Osteoblast (primary cell): ENCODE measurements at regions not wholly inside any gene's neighbourhood (a gene's known extent, or its start where the extent isn't known, plus 50 kb on each side); places are given as distances from the start of the nearest gene placed in this dataset.
"Not testable (repeated sequence)": the region's sequence is repeated elsewhere in the genome, so short reads cannot be mapped to it uniquely, and the experiment has no call there.

Experiments used
- DNase-seq: peaks from one replicate; pipeline ENCODE4 v3.0.0; 2011; ENCODE audit warnings: low spot score, mixed read lengths; ENCODE audit not compliant: insufficient read length; ENCODE audit errors: missing footprints
- H2AFZ ChIP-seq: 2 replicates; pipeline ENCODE4 v1.6.0; 2011; ENCODE audit warnings: mild to moderate bottlenecking, low read length
- H3K27ac ChIP-seq: 2 replicates; pipeline ENCODE4 v1.5.1; 2011; ENCODE audit warnings: mild to moderate bottlenecking, low read depth, low read length, moderate library complexity
- H3K27me3 ChIP-seq: 2 replicates; pipeline ENCODE4 v1.6.0; 2012; ENCODE audit warnings: mild to moderate bottlenecking, control low read depth, inconsistent platforms, low read length, moderate library complexity; ENCODE audit not compliant: insufficient read depth
- H3K36me3 ChIP-seq: 2 replicates; pipeline ENCODE4 v1.5.1; 2011; ENCODE audit warnings: mild to moderate bottlenecking, low read length, control low read depth, moderate library complexity; ENCODE audit not compliant: insufficient read depth
- H3K4me1 ChIP-seq: 2 replicates; pipeline ENCODE4 v1.5.1; 2011; ENCODE audit warnings: mild to moderate bottlenecking, low read length, control low read depth, moderate library complexity; ENCODE audit not compliant: insufficient read depth
- H3K4me2 ChIP-seq: 2 replicates; pipeline ENCODE4 v1.6.0; 2011; ENCODE audit warnings: mild to moderate bottlenecking, low read length; ENCODE audit not compliant: insufficient read depth
- H3K4me3 ChIP-seq: fragments of 200-600 bp; sonication (generic); 3 replicates; pipeline ENCODE4 v1.5.1; 2012; ENCODE audit warnings: mild to moderate bottlenecking, low read length, inconsistent platforms; ENCODE audit not compliant: insufficient read depth
- H3K79me2 ChIP-seq: 2 replicates; pipeline ENCODE4 v1.6.0; 2012; ENCODE audit warnings: mild to moderate bottlenecking, low read length, control low read depth, inconsistent platforms; ENCODE audit not compliant: insufficient read depth
- H3K9me3 ChIP-seq: 2 replicates; pipeline ENCODE4 v1.5.1; 2011; ENCODE audit warnings: low read depth, low read length, control low read depth
- H4K20me1 ChIP-seq: 2 replicates; pipeline ENCODE4 v1.6.0; 2012; ENCODE audit warnings: mild to moderate bottlenecking, low read length, control low read depth; ENCODE audit not compliant: insufficient read depth
- CTCF ChIP-seq: IDR thresholded peaks from 2 replicates; pipeline ENCODE4 v1.5.1; 2011; ENCODE audit warnings: mild to moderate bottlenecking, low read depth, low read length, moderate library complexity; ENCODE audit errors: extremely low read depth

DNA sequence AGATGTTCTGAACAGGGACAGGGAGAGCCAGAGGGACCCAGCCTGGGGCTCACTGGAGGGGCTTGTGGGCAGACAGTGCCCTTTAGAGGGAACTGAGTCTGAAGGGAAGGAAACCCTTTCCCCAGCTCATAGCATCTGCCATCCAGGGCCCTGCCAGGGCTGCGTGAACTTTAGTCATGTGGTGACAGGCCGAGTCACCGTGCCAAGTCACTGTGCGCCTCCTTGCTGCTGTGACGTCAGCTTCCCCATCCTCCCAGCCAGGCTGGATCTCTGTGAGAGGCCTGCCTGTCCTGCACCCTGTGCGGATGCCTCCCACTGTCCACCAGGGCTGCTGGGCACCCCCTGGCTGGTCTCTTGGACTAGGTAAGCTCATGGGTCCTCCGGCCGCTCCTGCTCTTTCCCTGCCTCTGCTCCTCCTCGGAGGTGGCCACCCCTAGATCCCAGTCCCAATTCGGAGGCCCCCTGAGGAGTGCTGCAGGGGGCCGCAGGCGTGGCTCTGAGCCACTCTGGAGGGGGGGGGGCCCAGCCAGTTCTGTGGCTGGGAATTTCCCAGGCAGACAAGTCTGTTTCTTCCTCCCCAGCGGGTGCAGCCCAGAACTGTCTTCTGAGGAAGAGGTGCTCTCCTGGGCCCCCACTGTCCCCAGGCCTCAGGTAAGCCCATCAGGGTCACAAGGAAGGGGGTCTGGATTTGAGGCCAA lies 3080.9 kb downstream of the RPIA start:
- H3K9me3 ChIP-seq, H3K27ac ChIP-seq, H3K4me2 ChIP-seq, H4K20me1 ChIP-seq, H2AFZ ChIP-seq, H3K4me3 ChIP-seq, H3K79me2 ChIP-seq, H3K36me3 ChIP-seq, H3K27me3 ChIP-seq, H3K4me1 ChIP-seq: not testable (repeated sequence)
- DNase-seq = peak; percentile 64

DNA sequence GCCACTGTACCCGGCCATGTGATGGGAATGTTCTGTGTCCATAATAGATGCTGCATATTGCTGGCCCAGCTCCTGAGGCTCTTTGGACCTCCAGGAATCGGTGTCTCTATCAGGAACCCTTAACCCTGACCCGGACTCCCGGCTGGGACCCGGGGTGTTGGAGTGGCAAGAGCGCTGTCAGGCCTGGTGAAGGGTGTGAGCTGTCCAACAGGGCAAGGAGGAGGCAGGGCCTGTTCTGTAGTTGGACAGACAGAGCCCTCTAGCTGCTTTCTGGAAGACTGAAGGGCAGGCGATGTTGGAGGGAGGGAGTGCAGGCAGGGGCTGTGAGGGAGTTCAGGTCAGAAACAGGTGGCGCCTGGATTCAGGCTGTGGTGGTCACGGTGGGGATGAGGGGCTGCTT lies 3082.3 kb downstream of the RPIA start:
- H3K79me2 ChIP-seq, H4K20me1 ChIP-seq, H3K27ac ChIP-seq, H3K9me3 ChIP-seq, H2AFZ ChIP-seq, H3K4me2 ChIP-seq, H3K4me3 ChIP-seq, H3K27me3 ChIP-seq, H3K4me1 ChIP-seq, DNase-seq, H3K36me3 ChIP-seq: not testable (repeated sequence)

GRCh38 chr2:91775193-91775592 lies 3083.7 kb downstream of the RPIA start:
- not testable (repeated sequence) for H3K36me3 ChIP-seq, H3K9me3 ChIP-seq, H3K79me2 ChIP-seq, H3K4me1 ChIP-seq, H3K4me3 ChIP-seq, H2AFZ ChIP-seq, DNase-seq, H3K4me2 ChIP-seq, H3K27me3 ChIP-seq, H4K20me1 ChIP-seq, H3K27ac ChIP-seq

DNA sequence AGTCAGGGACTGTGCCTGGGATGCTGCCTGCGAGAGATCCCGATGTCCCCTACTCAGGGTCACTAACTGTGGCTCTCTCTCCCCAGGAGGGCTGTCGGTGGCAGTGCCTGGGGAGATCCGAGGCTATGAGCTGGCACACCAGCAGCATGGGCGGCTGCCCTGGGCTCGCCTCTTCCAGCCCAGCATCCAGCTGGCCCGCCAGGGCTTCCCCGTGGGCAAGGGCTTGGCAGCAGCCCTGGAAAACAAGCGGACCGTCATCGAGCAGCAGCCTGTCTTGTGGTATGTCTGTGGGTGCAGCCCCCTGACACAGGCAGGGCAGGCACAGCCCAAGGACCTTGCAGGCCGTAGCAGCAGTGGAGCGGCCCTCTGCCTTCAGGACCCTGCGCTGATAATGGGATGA lies 3088.9 kb downstream of the RPIA start:
- not testable (repeated sequence) for DNase-seq, H3K36me3 ChIP-seq, H3K4me2 ChIP-seq, H3K27me3 ChIP-seq, H3K4me3 ChIP-seq, H4K20me1 ChIP-seq, H3K79me2 ChIP-seq, H3K4me1 ChIP-seq, H3K9me3 ChIP-seq, H2AFZ ChIP-seq, H3K27ac ChIP-seq

DNA sequence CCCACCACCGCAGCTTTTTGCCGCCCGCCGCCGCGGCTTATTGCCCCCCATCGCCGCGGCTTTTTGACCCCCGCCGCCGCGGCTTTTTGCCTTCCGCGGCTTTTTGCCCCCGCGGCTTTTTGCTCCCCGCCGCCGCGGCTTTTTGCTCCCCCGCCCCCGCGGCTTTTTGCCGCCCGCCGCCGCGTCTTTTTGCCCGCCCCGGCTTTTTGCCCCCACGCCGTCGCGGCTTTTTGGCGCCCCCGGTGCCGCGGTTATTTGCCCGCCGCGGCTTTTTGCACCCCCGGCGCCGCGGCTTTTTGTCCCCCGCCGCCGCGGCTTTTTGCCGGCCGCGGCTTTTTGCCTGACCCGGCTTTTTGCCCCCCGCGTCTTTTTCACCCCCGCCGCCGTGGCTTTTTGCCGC lies 3061.8 kb upstream of the TEKT4 start:
- not testable (repeated sequence) for H3K9me3 ChIP-seq, H3K4me3 ChIP-seq, H3K36me3 ChIP-seq, DNase-seq, H3K27ac ChIP-seq, H3K4me2 ChIP-seq, H3K4me1 ChIP-seq, H4K20me1 ChIP-seq, H3K27me3 ChIP-seq, H2AFZ ChIP-seq, H3K79me2 ChIP-seq

- Histone ChIP-seq H3K36me3 (no peaks in the 10 kb centered on the region), H3K4me2 (peak overlapping the region; percentile 23), H3K27me3 (peaks cover 14% of the 10 kb centered on the region), H3K79me2 (no peaks in the 10 kb centered on the region), H3K9me3 (no peaks in the 10 kb centered on the region), H3K27ac (no peak overlapping the region), H3K4me1 (no peaks in the 10 kb centered on the region), H3K4me3 (no peak overlapping the region), H2AFZ (no peak overlapping the region), H4K20me1 (no peaks in the 10 kb centered on the region)
- DNase-seq = peak; percentile 58
- TF ChIP-seq CTCF = no peak
These were observed 3031.0 kb upstream of the TEKT4 start for GRCh38 chr2:91839904-91840868.

GRCh38 chr2:91842264-91842663 lies 3029.0 kb upstream of the TEKT4 start:
- H3K9me3 ChIP-seq, H4K20me1 ChIP-seq, H2AFZ ChIP-seq, H3K4me3 ChIP-seq, DNase-seq, H3K79me2 ChIP-seq, H3K4me2 ChIP-seq, H3K27ac ChIP-seq, H3K4me1 ChIP-seq, H3K36me3 ChIP-seq: not testable (repeated sequence)
- H3K27me3 ChIP-seq = peaks cover 14% of the 10 kb centered on the region

GRCh38 chr2:91842913-91843312 lies 3028.3 kb upstream of the TEKT4 start:
- not testable (repeated sequence) for H4K20me1 ChIP-seq, H3K4me3 ChIP-seq, H3K79me2 ChIP-seq, H3K27ac ChIP-seq, H3K4me2 ChIP-seq, H3K9me3 ChIP-seq, DNase-seq, H3K4me1 ChIP-seq, H2AFZ ChIP-seq, H3K36me3 ChIP-seq
- peaks cover 14% of the 10 kb centered on the region for H3K27me3 ChIP-seq
